HG03139 (cell line): ENCODE measurements at regions not wholly inside any gene's neighbourhood (a gene's known extent, or its start where the extent isn't known, plus 50 kb on each side); places are given as distances from the start of the nearest gene placed in this dataset.

Source experiments
- ATAC-seq: cut with Tn5 transposase; IDR thresholded peaks from one replicate; pipeline ENCODE4 v1.9.1; 2021; ENCODE audit not compliant: unreplicated experiment

DNA sequence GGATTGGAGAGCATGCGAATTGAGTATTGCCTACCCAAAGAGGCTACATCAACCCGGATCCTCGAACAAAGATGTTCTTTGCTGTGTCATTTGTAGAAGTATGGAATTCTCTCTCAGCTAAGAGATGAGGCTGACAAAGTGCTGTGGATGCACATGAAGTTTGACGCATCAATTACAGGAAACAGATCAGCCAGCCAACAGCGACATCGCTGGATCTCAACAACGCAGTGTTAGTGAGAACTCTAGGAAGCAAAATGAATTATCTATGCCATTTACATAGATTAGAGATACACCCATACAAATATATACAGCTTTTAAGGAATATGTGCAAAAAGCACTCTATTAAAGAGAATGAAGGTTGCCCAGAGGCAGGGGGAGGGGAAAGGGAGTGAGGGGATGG is 160.6 kb upstream of the RGMA start:
- no peak for ATAC-seq

DNA sequence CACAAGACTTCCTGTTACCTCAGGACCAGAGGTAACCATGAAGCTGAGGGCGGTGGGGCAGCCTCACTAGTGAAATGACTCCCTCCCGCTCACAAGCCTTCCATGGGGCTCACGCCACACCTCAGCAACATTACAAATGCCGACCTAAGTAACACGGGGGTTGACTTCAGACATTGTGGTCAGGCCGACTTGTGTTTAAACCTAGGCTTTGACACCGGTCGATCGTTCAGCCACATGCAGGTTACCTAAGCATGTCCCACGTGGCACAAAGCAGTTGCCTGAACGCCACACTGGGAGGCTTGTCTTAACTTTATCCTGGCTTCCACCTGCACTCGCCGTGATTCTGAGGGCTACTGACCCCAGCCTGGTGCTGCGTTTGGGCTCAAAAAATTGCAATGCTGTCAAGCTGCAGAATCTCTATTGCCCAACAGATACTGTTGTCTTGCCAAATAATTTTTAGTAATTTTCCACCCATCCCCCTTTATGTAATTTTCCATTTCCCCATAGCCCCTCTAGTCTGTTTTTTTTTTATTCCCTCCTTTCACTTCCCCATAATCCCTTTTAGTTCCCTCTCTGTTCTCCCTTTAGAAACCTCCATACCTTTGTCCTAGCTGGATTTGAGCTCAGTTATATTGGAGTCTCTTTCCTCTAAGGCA is 158.6 kb upstream of the RGMA start:
- no peak for ATAC-seq

DNA sequence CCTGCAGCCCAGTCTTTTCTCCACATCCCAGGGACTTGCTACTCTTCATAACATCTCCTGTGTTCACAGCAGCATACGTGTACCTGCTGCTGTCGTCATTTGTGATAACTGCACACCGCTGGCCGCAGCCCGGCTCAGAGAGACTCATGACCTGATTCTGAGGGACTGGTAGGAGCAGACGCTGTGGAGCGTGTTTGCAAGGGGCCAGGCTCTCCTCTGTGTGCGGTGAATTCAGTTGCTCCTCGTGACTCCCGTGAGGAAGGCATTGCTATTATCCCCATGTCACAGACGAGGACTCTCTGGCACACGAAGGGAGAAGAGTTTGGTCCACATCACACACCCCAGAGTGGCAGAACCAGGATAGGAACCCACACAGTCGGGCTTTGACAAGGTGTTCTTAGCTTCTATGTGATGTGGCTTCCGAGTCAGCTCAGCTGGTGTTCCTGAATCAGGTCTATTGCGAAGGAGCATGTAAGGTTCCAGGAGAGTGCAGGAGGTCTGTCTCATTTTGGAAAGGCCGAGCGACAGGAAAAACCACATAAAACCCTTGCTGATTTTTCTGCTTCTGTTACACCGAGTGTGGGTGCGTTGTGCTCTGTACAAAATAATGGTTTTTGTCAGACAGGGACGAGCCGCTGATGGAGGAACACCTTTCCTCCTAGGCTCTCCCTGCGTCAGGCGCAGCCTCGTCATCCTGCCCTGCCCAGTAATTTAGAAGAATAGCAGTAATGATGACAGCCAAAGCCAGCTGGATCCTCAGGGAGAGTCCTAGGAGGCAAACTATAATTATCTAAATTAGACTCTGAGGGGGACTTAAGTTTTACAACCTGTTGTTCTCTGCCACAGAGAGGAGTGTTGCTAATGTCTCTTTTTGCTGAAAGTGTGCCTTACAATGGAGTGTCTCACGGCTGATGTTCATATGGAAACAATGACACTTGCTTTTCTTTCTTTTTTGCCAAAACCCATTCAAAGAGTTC is 157.5 kb upstream of the RGMA start:
- ATAC-seq: no peak

DNA sequence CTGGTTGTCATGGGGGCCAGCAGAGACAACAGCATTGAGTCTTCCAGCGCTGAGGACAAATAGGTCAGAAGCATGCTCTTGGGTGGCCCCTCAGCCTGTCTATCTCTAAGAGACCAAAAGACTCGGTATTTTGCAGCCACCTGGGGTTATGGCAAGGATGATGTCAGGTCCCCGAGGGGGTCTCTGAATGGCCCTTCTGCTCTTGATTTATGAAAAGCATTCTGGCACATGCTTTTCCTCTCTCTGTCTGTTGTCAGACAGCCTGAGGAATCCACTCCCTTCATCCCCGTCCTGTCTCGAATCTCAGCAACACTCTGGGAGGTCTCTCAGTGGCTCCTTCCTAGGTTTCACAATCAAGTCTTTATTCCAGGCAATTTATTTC is 156.6 kb upstream of the RGMA start:
- no peak for ATAC-seq

DNA sequence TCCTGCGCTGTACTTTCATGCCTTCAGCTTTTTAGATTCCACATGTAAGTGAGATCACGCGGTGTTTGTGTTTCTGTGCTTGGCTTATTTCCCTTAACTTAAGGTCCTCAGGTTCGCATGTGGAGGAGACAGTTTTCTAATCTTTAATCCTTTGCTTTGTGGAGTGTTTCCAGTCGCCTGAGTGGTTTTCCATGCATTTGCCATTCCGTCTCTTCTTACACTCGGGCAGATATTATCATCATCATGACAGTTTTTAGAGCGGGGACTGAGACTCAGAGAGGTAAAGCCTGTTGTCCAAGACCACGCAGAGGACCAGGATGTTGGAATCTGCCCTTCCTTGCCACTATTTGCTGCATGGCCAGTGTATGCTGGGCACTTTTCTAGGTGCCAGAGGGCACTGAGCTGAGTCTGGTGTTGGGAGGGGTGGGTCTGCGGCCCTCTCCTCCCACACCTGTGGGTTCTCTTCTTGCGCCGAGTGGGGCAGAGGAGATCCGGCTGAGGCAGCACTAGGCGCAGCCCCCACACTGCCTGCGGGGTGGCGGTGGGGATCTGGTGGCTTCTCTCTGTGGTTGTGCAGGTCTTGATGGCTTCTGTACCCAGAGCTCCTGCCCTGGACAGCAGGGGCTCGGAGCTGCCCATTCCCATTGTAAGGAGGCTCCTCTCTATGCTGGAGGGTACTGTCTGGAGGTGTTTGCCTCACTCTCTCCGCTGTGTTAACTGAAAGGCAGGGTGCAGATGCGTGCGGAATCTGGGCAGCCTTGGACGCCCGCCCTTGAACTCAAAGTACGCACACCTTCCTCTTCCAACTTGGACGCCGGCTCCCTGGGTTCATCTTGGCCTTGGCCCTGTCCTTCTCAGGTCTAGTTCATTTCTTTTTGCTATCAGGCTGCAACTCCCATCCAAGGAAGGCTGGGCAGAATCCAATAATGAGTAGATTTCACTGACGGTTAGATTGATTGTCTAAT is 156.0 kb upstream of the RGMA start:
- ATAC-seq: no peak

DNA sequence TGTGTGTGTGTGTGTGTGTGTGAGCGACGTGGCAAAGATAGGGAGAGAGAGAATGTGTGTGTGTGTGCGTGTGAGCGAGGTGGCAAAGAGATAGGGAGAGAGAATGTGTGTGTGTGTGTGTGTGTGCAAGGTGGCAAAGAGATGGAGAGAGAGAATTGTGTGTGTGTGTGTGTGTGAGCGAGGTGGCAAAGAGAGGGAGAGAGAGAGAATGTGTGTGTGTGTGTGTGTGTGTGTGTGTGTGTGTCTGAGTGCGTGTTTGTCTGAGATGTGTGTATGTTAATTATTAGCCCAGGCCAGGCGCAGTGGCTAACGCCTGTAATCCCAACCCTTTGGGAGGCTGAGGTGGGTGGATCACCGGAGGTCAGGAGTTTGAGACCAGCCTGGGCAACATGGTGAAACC is 154.6 kb upstream of the RGMA start:
- no peak for ATAC-seq

DNA sequence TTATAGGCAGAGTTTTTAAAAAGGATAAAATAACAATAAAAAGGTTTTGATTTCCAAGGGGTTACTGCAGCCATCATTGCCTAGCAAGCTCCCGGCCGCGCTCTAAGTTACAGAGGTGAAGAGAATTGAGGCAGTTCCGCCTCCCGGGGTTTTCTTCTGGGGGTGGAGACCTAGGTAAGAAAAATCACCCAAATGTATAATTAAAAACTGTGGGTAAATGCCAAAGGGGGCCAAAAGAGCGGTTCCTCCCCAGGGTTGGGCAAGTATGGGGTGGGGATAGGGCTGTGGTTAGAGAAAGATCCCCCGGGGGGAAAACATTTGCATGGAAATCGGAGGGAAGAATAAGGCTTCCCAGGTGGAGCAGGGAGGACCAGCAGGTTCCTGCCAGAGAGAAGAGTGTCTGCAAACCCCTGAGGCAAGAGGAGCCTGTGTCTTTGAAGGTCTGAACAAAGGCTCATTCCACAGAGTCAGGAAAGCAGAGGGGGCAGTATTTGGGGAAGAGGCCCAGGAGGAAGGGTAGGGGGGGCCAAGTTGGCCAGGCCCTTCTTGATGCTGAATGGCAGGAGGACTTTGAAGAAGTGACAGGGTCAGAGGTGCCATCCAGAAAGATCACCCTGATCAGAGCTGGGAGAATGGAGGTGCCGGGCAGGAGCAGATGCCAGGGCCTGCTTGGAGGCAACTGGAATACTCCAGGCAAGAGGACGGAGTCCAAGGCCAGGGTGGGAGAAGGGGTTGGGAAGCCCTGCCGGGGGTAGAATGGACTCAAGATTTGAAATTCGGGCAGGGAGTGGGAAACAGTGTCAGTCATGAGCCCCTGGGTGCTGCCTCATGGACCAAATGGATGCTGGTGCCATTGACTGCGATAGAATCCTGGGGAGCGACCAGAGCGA is 152.9 kb upstream of the RGMA start:
- no peak for ATAC-seq

DNA sequence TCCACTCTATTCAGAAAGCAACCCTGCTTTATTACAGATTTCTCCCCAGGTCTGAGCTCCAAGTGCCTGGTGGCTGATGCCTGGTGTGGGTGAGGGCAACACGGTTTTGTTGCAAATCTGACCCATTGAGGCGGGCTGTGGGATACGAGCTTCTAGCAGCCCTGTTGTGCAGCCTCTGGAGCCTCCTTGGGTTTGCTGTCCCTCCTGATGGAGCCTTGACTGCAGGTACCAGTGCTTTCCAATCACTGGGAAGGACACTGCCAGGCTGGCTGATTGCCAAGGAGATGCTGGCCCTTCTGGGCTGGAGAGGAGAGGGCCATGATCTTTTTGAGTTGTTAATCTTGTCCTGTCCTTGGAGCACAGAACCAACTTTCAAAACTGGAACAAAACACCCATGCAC is 151.0 kb upstream of the RGMA start:
- ATAC-seq: no peak

DNA sequence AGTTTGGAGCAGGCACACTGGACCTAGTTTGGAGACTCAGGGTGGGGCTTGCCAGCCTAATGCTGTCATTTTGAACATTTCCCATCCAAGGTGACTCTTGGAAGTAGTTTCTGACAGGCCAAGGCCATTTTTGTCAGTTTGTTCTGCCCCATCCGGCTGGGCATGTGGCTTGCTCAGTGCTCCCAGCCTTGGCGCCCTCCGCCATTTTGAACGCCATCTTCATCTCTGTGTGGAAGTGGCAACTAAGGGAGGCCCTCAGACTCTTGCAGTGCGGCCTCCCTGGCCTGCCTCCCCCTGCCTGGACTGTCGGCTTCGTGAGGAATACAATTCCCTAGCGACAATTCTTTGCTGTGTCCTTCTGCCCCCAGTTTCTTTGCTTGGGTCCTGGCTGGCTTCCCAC is 150.6 kb upstream of the RGMA start:
- ATAC-seq: no peak

DNA sequence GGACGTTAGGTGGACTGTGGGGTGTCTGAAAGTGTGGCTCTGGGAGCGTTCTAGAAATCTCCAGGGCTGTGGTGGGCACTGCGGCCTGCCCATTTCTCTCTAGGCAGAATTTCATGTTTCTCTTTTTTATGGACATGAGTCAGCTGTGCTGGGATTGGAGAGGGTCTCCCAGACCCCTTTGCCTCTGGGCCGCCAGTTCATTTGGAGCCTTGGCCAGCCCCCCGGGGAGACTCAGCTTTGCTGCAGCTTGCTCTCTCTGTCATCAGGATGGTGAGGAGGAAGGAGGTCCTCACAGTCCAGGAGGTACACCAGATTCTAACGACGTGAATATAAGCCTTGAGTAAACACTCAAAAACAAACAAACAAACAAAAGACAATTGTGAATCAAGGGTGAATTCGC is 149.6 kb upstream of the RGMA start:
- ATAC-seq: no peak

DNA sequence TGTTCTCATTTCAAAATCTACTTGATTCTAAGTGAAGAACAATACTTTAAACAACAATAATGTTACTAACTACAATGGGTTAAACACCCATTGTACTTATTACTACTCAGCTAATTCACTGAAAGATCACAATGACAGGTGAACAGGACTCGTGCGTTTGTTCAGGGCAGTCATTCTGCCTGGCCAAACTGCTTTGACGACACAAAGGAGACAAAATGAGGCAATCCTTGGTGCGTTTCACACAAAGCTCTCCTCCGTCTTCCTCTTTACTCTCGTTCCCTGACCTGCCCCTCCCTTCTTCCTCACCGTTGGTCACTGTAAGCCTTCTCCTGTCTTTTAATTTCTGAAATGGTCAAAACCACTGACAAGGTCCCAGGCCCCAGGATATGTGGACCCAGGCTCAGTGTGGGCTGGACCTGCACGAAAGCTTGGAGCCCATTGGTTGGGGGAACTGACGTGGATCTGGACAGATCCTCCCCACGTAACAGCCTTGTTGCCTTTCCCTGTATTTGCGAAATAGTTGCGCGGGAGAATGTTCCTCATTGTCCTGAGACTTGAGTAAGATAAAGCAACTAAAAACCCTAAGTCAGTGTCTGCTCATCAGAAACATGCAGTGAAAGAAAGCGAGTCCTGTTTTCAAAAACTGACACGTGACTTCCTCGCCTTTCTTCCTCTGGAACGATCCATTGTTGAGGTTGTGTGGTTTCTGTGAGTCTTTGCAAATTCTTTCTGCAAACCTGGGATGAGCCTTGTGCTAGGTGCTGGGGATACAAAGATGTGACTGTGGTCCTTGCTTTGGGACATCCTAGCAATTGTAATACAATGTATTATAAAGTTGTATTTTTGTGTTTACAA is 147.1 kb upstream of the RGMA start:
- no peak for ATAC-seq

DNA sequence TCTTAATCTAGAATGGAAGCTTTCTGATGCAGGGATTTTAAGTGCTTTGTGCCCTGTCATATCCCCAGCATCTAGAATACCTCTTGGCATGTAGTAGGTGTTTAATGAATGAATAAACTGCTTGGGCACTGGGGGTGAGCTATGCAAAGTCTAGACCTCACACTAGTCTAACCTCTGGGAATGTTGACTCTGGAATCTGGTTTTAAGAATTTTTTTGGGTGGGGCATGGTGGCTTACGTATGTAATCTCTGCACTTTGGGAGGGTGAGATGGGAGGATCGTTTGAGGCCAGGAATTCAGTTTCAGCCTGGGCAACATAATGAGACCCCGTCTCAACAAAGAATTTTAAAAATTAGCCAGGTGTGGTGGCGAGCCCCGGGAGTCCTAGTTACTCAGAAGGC is 146.3 kb upstream of the RGMA start:
- ATAC-seq: no peak

DNA sequence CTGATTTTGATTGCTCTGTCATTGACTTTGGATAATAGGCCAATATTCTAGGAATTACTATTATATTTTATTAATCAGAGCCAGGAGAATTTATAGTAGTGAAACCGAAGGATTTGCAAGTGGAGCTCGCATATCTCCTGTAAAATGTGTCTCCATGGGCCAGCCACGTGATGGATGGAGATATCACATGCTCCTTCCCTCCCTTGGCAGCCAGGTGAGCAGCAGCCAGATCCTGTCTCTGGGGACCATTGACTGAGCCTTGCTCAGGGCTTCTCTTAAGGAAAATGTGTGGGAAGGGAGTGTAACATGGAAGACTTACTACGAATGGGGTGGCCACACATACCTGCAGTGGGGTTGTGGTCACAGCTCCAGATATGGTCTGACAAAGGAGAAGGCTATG is 144.7 kb upstream of the RGMA start:
- ATAC-seq: no peak

DNA sequence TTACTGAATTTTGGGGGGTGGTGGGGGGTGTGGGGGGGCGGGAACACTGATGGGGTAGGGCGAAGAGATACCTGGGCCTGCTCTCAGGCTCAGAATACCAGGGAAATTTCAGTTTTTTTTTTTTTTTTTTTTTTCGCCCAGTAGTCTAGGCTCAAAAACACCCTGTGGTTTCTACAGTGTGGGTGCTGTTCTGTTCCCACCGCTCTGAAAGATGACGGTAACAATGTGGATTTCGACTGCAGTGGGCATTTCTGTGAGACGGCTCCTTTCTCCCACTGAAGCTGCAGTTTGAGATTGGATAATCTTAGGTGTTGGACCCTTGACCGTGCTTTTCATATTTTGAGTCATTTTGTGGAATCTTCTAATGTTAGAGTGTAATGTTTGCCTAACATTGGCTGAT is 143.8 kb upstream of the RGMA start:
- ATAC-seq: no peak

DNA sequence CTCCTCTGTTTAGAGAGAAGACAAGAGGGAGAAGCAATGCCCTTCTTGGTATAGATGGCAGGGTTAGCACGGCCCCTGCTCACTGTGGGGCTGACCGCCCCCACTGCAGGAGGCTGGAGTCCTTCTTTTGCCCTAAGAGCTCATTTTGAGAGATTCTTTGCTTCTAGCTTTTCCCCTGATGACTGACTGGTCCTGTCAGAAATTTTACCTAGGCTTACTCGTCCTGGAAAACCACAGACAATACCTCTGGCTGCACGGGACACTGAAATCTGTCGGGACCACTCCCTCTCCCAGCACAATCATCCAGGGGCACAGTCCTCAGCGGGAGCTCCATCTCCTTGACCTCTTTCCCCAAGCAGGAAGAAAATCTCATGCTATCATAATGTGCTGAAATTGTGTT is 143.0 kb upstream of the RGMA start:
- no peak for ATAC-seq

DNA sequence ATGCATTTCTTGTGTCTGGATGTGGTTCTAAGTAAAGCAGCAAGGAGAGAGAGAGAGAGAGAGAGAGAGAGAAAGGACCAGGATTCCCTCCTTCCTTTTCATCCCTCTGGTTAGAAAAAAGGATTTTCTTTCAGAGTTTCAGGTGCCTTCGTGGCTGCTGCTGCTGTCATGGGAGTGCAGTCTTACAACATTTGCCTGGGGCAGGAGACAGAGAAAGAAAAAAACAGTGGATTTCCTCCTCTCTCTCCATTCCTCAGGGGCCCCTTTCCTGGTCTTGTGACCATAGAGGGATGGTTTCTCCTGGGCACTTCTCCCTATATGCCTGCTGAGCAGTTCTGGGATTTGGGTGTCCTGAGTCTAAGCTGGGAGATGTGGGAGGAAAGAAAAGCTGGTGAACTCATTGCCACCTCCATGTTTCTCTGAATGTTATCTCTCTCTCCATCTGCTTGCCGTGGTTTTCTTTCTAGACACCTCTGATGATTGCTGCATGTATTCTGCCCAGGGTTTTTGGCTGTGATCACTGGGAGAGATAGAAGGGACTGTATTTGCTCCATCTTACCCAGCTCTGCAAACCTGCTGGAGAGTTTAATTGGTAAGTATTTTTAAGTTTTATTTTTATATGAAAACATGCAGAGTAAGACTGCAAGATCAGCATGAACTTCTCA is 142.4 kb upstream of the RGMA start:
- ATAC-seq: no peak

DNA sequence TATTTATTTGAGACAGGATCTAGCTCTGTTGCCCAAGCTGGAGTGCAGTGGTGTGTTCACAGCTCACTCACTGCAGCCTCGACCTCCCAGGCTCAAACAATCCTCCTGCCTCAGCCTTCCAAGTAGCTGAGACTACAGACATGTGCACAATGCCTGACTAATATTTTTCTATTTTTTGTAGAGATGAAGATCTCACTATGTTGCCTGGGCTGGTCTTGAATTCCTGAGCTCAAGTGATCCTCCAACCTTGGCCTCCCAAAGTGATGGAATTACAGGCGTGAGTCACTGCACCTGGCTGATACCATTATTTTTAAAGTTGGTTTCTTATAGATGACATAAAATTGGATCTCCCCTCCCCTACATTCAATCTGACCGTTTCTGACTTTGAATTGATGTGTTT is 139.5 kb upstream of the RGMA start:
- no peak for ATAC-seq

DNA sequence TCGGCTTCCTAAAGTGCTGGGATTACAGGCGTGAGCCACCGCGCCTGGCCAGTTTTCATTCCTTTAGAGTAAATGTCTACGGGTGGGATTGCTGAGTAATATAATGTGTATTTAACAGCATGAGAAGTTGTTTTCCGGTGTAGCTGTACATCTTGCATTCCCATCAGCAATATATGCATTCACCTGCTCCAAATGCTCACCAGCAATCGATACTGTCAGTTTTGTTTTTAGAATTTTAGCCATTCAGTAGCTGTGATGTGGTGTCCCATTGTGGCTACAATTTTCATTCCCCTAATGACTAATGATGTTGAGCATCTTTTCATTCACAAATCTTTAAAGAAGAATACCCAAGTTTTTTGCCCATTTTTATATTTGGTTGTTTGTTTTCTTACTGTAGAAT is 134.8 kb upstream of the RGMA start:
- no peak for ATAC-seq

DNA sequence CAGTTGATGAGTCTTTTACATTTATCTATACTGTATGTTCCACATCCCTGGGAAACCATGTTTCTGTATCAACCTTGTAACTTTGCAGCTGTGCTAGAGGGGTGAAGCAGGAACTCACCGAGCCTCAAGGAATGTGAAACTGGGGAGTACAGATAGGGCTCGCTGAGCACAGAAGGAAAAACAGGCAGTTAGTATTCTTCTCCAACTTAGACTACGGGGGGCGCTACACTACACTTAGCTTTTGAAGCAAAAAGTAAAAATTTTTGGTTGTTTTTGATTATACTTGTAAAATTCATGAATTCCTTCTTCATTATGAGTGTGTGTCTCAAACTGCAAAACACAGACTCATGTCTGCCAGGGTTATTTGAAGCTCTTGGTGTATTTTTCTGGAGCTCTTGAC is 132.7 kb upstream of the RGMA start:
- no peak for ATAC-seq
